ENCODE measurements at regions not wholly inside any gene's neighbourhood (a gene's known extent, or its start where the extent isn't known, plus 50 kb on each side); places are given as distances from the start of the nearest gene placed in this dataset.

GRCh38 chr3:24846286-24846860 lies 351.7 kb upstream of the THRB start:
- no peak for DNase-seq

- no peak for DNase-seq
Measured at GRCh38 chr3:24850245-24850644, 355.6 kb upstream of the THRB start.

- no peak for DNase-seq
Measured at GRCh38 chr3:24853685-24854490, 359.2 kb upstream of the THRB start.

GRCh38 chr3:24854748-24855147 lies 360.1 kb upstream of the THRB start:
- no peak for DNase-seq

GRCh38 chr3:24857945-24858344 lies 363.3 kb upstream of the THRB start:
- no peak for DNase-seq

GRCh38 chr3:24863215-24863614 lies 368.6 kb upstream of the THRB start:
- no peak for DNase-seq

- DNase-seq: no peak
Measured at GRCh38 chr3:24867783-24868182, 373.1 kb upstream of the THRB start.

- no peak for DNase-seq
Measured at GRCh38 chr3:24881239-24881638, 386.6 kb upstream of the THRB start.

GRCh38 chr3:24886501-24886900 lies 391.9 kb upstream of the THRB start:
- no peak for DNase-seq

GRCh38 chr3:24890012-24890411 lies 395.4 kb upstream of the THRB start:
- no peak for DNase-seq

- no peak for DNase-seq
Measured at GRCh38 chr3:24899373-24899772, 404.7 kb upstream of the THRB start.

GRCh38 chr3:24899901-24900603 lies 405.4 kb upstream of the THRB start:
- no peak for DNase-seq

GRCh38 chr3:24905266-24905665 lies 410.6 kb upstream of the THRB start:
- DNase-seq: no peak

- DNase-seq: no peak
Measured at GRCh38 chr3:24907106-24907505, 412.5 kb upstream of the THRB start.

GRCh38 chr3:24911076-24911475 lies 416.4 kb upstream of the THRB start:
- DNase-seq: no peak

GRCh38 chr3:24915639-24916038 lies 421.0 kb upstream of the THRB start:
- no peak for DNase-seq

GRCh38 chr3:24917908-24918307 lies 423.3 kb upstream of the THRB start:
- no peak for DNase-seq

- DNase-seq: no peak
Measured at GRCh38 chr3:24923570-24923969, 428.9 kb upstream of the THRB start.

- DNase-seq: no peak
Measured at GRCh38 chr3:24929521-24929920, 434.9 kb upstream of the THRB start.

- DNase-seq: no peak
Measured at GRCh38 chr3:24933401-24933800, 438.8 kb upstream of the THRB start.

GRCh38 chr3:24936574-24936973 lies 441.9 kb upstream of the THRB start:
- no peak for DNase-seq

- DNase-seq: peak; percentile 27
Measured at GRCh38 chr3:24937228-24937627, 442.6 kb upstream of the THRB start.

- DNase-seq: no peak
Measured at GRCh38 chr3:24937780-24938179, 443.1 kb upstream of the THRB start.

GRCh38 chr3:24943961-24944360 lies 449.3 kb upstream of the THRB start:
- no peak for DNase-seq

Data from femur (tissue), 1 donor.